ENCODE measurements at regions not wholly inside any gene's neighbourhood (a gene's known extent, or its start where the extent isn't known, plus 50 kb on each side); places are given as distances from the start of the nearest gene placed in this dataset.
"Not testable (repeated sequence)": the region's sequence is repeated elsewhere in the genome, so short reads cannot be mapped to it uniquely, and the experiment has no call there.

DNA sequence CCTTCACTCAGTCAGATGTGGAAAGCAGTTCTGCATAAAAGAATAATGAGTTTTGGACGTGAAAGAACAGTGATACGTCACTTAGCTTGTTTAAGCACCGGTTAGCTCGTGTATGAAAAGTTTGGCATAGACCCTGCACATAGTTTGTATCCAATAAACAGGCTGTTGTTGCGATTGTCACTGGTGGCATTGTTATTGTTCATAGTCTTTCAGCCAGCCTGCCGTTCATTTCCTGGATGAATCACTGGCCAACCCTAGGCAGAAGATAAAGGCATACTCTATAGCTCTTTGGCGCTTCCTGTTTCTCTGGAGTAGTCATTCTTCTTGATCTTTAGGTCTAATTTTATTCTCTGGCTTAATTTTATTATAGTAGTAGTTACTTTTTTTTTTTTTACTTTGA is 57.8 kb upstream of the ANKRD30A start:
- H3K4me1 ChIP-seq (ENCODE audit: control insufficient read depth in 2 of 2, insufficient read depth in 2 of 2, low read length in 2 of 2) = no peaks in the 10 kb centered on the region
- H3K9ac ChIP-seq (ENCODE audit: low read depth in 1 of 2, low read length in 2 of 2) = no peak overlapping the region
- peaks cover 0 to 4% of the 10 kb centered on the region in 2 donors for H3K9me3 ChIP-seq (ENCODE audit: control insufficient read depth in 2 of 2, low read length in 2 of 2)
- no peak overlapping the region for H3K27ac ChIP-seq (ENCODE audit: low read depth in 2 of 2, low read length in 2 of 2)
- no peaks in the 10 kb centered on the region for H3K36me3 ChIP-seq (ENCODE audit: control insufficient read depth in 2 of 2, insufficient read depth in 2 of 2, low read length in 2 of 2)
- no peaks in the 10 kb centered on the region for H3K27me3 ChIP-seq (ENCODE audit: control insufficient read depth in 2 of 2, insufficient read depth in 2 of 2, low read length in 2 of 2)
- H3K4me3 ChIP-seq (ENCODE audit: low read length in 2 of 2) = no peak overlapping the region

GRCh38 chr10:37062296-37062695 is 63.1 kb upstream of the ANKRD30A start:
- H3K4me3 ChIP-seq (ENCODE audit: low read length in 2 of 2); H3K36me3 ChIP-seq (ENCODE audit: control insufficient read depth in 2 of 2, insufficient read depth in 2 of 2, low read length in 2 of 2); H3K9me3 ChIP-seq (ENCODE audit: control insufficient read depth in 2 of 2, low read length in 2 of 2); H3K9ac ChIP-seq (ENCODE audit: low read depth in 1 of 2, low read length in 2 of 2); H3K27me3 ChIP-seq (ENCODE audit: control insufficient read depth in 2 of 2, insufficient read depth in 2 of 2, low read length in 2 of 2); H3K27ac ChIP-seq (ENCODE audit: low read depth in 2 of 2, low read length in 2 of 2); H3K4me1 ChIP-seq (ENCODE audit: control insufficient read depth in 2 of 2, insufficient read depth in 2 of 2, low read length in 2 of 2): not testable (repeated sequence)

- H3K27me3 ChIP-seq (ENCODE audit: control insufficient read depth in 2 of 2, insufficient read depth in 2 of 2, low read length in 2 of 2) = no peaks in the 10 kb centered on the region
- H3K9ac ChIP-seq (ENCODE audit: low read depth in 1 of 2, low read length in 2 of 2) = no peak overlapping the region
- no peaks in the 10 kb centered on the region for H3K4me1 ChIP-seq (ENCODE audit: control insufficient read depth in 2 of 2, insufficient read depth in 2 of 2, low read length in 2 of 2)
Observed at GRCh38 chr10:37057261-37057660, 68.1 kb upstream of the ANKRD30A start.

DNA sequence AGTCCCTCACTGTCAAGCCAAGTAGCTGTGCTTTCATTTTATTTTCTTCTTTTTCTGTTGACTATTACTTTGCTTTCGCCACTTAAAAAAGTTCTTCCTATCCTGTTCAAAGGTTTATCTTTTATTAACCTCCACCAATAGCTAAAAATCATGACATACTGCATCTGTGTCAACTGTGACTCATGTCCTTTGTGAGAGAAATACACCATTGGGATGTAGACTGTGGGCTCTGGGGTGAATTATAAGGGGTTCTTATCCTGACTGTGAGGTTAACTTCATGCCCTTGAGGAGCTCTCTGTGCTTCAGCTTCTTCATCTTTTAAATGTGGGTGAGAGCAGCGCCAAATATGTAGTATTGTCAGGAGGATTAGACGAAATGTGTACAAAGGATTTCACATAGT is 71.9 kb upstream of the ANKRD30A start:
- Histone ChIP-seq H3K27me3 (ENCODE audit: control insufficient read depth in 2 of 2, insufficient read depth in 2 of 2, low read length in 2 of 2) (no peaks in the 10 kb centered on the region), H3K4me3 (ENCODE audit: low read length in 2 of 2) (no peak overlapping the region), H3K4me1 (ENCODE audit: control insufficient read depth in 2 of 2, insufficient read depth in 2 of 2, low read length in 2 of 2) (no peaks in the 10 kb centered on the region), H3K9ac (ENCODE audit: low read depth in 1 of 2, low read length in 2 of 2) (no peak overlapping the region), H3K27ac (ENCODE audit: low read depth in 2 of 2, low read length in 2 of 2) (no peak overlapping the region), H3K36me3 (ENCODE audit: control insufficient read depth in 2 of 2, insufficient read depth in 2 of 2, low read length in 2 of 2) (no peaks in the 10 kb centered on the region), H3K9me3 (ENCODE audit: control insufficient read depth in 2 of 2, low read length in 2 of 2) (peaks cover 3% of the 10 kb centered on the region in 2 donors)

More at GRCh38 chr10:37057261-37057660, 68.1 kb upstream of the ANKRD30A start:
- Histone ChIP-seq H3K36me3 (ENCODE audit: control insufficient read depth in 2 of 2, insufficient read depth in 2 of 2, low read length in 2 of 2) (no peaks in the 10 kb centered on the region), H3K27ac (ENCODE audit: low read depth in 2 of 2, low read length in 2 of 2) (no peak overlapping the region), H3K4me3 (ENCODE audit: low read length in 2 of 2) (no peak overlapping the region), H3K9me3 (ENCODE audit: control insufficient read depth in 2 of 2, low read length in 2 of 2) (no peaks in the 10 kb centered on the region)

GRCh38 chr10:37049982-37050381 is 75.4 kb upstream of the ANKRD30A start:
- H3K4me3 ChIP-seq (ENCODE audit: low read length in 2 of 2); H3K27ac ChIP-seq (ENCODE audit: low read depth in 2 of 2, low read length in 2 of 2); H3K27me3 ChIP-seq (ENCODE audit: control insufficient read depth in 2 of 2, insufficient read depth in 2 of 2, low read length in 2 of 2); H3K9ac ChIP-seq (ENCODE audit: low read depth in 1 of 2, low read length in 2 of 2); H3K9me3 ChIP-seq (ENCODE audit: control insufficient read depth in 2 of 2, low read length in 2 of 2); H3K36me3 ChIP-seq (ENCODE audit: control insufficient read depth in 2 of 2, insufficient read depth in 2 of 2, low read length in 2 of 2); H3K4me1 ChIP-seq (ENCODE audit: control insufficient read depth in 2 of 2, insufficient read depth in 2 of 2, low read length in 2 of 2): not testable (repeated sequence)

GRCh38 chr10:37044319-37044718 is 81.1 kb upstream of the ANKRD30A start:
- not testable (repeated sequence) for H3K27me3 ChIP-seq (ENCODE audit: control insufficient read depth in 2 of 2, insufficient read depth in 2 of 2, low read length in 2 of 2); H3K36me3 ChIP-seq (ENCODE audit: control insufficient read depth in 2 of 2, insufficient read depth in 2 of 2, low read length in 2 of 2); H3K4me1 ChIP-seq (ENCODE audit: control insufficient read depth in 2 of 2, insufficient read depth in 2 of 2, low read length in 2 of 2); H3K27ac ChIP-seq (ENCODE audit: low read depth in 2 of 2, low read length in 2 of 2); H3K9me3 ChIP-seq (ENCODE audit: control insufficient read depth in 2 of 2, low read length in 2 of 2); H3K9ac ChIP-seq (ENCODE audit: low read depth in 1 of 2, low read length in 2 of 2); H3K4me3 ChIP-seq (ENCODE audit: low read length in 2 of 2)

DNA sequence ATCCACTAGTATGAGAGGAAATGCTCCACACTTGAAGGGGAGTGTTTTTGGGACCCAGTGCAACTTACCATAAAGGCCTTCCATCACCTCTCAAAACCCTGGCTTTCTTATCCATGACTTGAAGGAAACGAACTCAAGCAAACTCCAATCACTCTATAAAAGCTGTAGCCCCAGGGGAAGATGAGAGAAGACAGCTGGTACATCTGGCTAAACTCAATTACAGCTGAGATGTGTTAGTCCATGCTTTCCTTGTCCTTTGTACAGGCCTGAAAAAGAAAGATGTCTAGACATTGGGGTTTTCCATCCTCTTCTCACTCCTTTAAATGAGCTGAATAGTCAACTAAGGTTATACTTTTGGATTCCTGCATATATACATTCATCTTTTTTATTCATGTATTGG is 89.5 kb upstream of the ANKRD30A start:
- Histone ChIP-seq H3K9ac (ENCODE audit: low read depth in 1 of 2, low read length in 2 of 2) (no peak overlapping the region), H3K27me3 (ENCODE audit: control insufficient read depth in 2 of 2, insufficient read depth in 2 of 2, low read length in 2 of 2) (no peaks in the 10 kb centered on the region), H3K27ac (ENCODE audit: low read depth in 2 of 2, low read length in 2 of 2) (no peak overlapping the region), H3K4me3 (ENCODE audit: low read length in 2 of 2) (no peak overlapping the region), H3K4me1 (ENCODE audit: control insufficient read depth in 2 of 2, insufficient read depth in 2 of 2, low read length in 2 of 2) (no peaks in the 10 kb centered on the region), H3K9me3 (ENCODE audit: control insufficient read depth in 2 of 2, low read length in 2 of 2) (no peaks in the 10 kb centered on the region), H3K36me3 (ENCODE audit: control insufficient read depth in 2 of 2, insufficient read depth in 2 of 2, low read length in 2 of 2) (no peaks in the 10 kb centered on the region)

GRCh38 chr10:37015498-37015897 is 109.9 kb upstream of the ANKRD30A start:
- no peaks in the 10 kb centered on the region for H3K36me3 ChIP-seq (ENCODE audit: control insufficient read depth in 2 of 2, insufficient read depth in 2 of 2, low read length in 2 of 2)
- H3K4me1 ChIP-seq (ENCODE audit: control insufficient read depth in 2 of 2, insufficient read depth in 2 of 2, low read length in 2 of 2) = no peaks in the 10 kb centered on the region
- H3K9me3 ChIP-seq (ENCODE audit: control insufficient read depth in 2 of 2, low read length in 2 of 2) = peaks cover 0 to 2% of the 10 kb centered on the region in 2 donors
- H3K4me3 ChIP-seq (ENCODE audit: low read length in 2 of 2) = no peak overlapping the region
- H3K27me3 ChIP-seq (ENCODE audit: control insufficient read depth in 2 of 2, insufficient read depth in 2 of 2, low read length in 2 of 2) = no peaks in the 10 kb centered on the region
- no peak overlapping the region for H3K27ac ChIP-seq (ENCODE audit: low read depth in 2 of 2, low read length in 2 of 2)
- H3K9ac ChIP-seq (ENCODE audit: low read depth in 1 of 2, low read length in 2 of 2) = no peak overlapping the region

DNA sequence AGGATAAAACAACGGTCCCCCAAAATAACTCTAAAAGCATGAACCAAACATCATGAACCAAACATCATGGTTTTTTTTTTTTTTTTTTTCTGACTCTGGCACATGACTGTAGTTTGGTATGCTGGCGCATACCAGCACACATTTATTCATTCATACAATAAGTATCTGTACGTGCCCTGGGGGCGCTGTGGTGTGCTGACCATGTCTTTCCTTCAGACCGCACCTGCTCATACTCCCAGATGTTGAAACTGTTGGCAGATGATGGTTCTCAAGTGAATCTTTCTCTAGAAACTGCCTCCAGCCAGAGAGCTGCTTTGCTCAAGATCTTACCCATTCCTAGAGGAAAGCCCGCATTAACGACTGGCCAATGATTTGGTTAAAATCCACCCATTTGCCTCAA is 114.7 kb upstream of the ANKRD30A start:
- H3K27ac ChIP-seq (ENCODE audit: low read depth in 2 of 2, low read length in 2 of 2) = no peak overlapping the region
- H3K9ac ChIP-seq (ENCODE audit: low read depth in 1 of 2, low read length in 2 of 2) = no peak overlapping the region
- H3K36me3 ChIP-seq (ENCODE audit: control insufficient read depth in 2 of 2, insufficient read depth in 2 of 2, low read length in 2 of 2) = no peaks in the 10 kb centered on the region
- H3K9me3 ChIP-seq (ENCODE audit: control insufficient read depth in 2 of 2, low read length in 2 of 2) = peaks cover 0 to 2% of the 10 kb centered on the region in 2 donors
- no peaks in the 10 kb centered on the region for H3K27me3 ChIP-seq (ENCODE audit: control insufficient read depth in 2 of 2, insufficient read depth in 2 of 2, low read length in 2 of 2)
- H3K4me3 ChIP-seq (ENCODE audit: low read length in 2 of 2) = no peak overlapping the region
- no peaks in the 10 kb centered on the region for H3K4me1 ChIP-seq (ENCODE audit: control insufficient read depth in 2 of 2, insufficient read depth in 2 of 2, low read length in 2 of 2)

GRCh38 chr10:37008276-37008675 is 117.1 kb upstream of the ANKRD30A start:
- not testable (repeated sequence) for H3K36me3 ChIP-seq (ENCODE audit: control insufficient read depth in 2 of 2, insufficient read depth in 2 of 2, low read length in 2 of 2); H3K27me3 ChIP-seq (ENCODE audit: control insufficient read depth in 2 of 2, insufficient read depth in 2 of 2, low read length in 2 of 2); H3K9me3 ChIP-seq (ENCODE audit: control insufficient read depth in 2 of 2, low read length in 2 of 2); H3K4me1 ChIP-seq (ENCODE audit: control insufficient read depth in 2 of 2, insufficient read depth in 2 of 2, low read length in 2 of 2); H3K4me3 ChIP-seq (ENCODE audit: low read length in 2 of 2); H3K9ac ChIP-seq (ENCODE audit: low read depth in 1 of 2, low read length in 2 of 2); H3K27ac ChIP-seq (ENCODE audit: low read depth in 2 of 2, low read length in 2 of 2)

GRCh38 chr10:37003126-37003525 is 122.3 kb upstream of the ANKRD30A start:
- H3K36me3 ChIP-seq (ENCODE audit: control insufficient read depth in 2 of 2, insufficient read depth in 2 of 2, low read length in 2 of 2) = no peaks in the 10 kb centered on the region
- H3K9me3 ChIP-seq (ENCODE audit: control insufficient read depth in 2 of 2, low read length in 2 of 2) = no peaks in the 10 kb centered on the region
- no peak overlapping the region for H3K27ac ChIP-seq (ENCODE audit: low read depth in 2 of 2, low read length in 2 of 2)
- no peak overlapping the region for H3K9ac ChIP-seq (ENCODE audit: low read depth in 1 of 2, low read length in 2 of 2)
- H3K4me1 ChIP-seq (ENCODE audit: control insufficient read depth in 2 of 2, insufficient read depth in 2 of 2, low read length in 2 of 2) = no peaks in the 10 kb centered on the region
- H3K4me3 ChIP-seq (ENCODE audit: low read length in 2 of 2) = no peak overlapping the region
- H3K27me3 ChIP-seq (ENCODE audit: control insufficient read depth in 2 of 2, insufficient read depth in 2 of 2, low read length in 2 of 2) = no peaks in the 10 kb centered on the region
